Stimulated activated CD4-positive, alpha-beta T cell treated with anti-CD3 and anti-CD28 coated beads, TNF-alpha, amount 100 ng/mL, for 48 hours (primary cell): ENCODE measurements at regions not wholly inside any gene's neighbourhood (a gene's known extent, or its start where the extent isn't known, plus 50 kb on each side); places are given as distances from the start of the nearest gene placed in this dataset.
"Not testable (repeated sequence)": the region's sequence is repeated elsewhere in the genome, so short reads cannot be mapped to it uniquely, and the experiment has no call there.

Experiments used
- DNase-seq, 3 donors: peaks; one replicate each; pipeline ENCODE4 v3.0.0-alpha.2; 2020; ENCODE audit warnings: low read depth in 3 of 3

- DNase-seq = not testable (repeated sequence)
Observed at GRCh38 chr2:83788938-83789566, 670.0 kb downstream of the SUCLG1 start.

GRCh38 chr2:83787189-83787588 is 671.9 kb downstream of the SUCLG1 start:
- no peak for DNase-seq

GRCh38 chr2:83786140-83786539 is 672.9 kb downstream of the SUCLG1 start:
- no peak for DNase-seq

GRCh38 chr2:83784947-83785346 is 674.1 kb downstream of the SUCLG1 start:
- DNase-seq = no peak

- no peak for DNase-seq
Observed at GRCh38 chr2:83784315-83784714, 674.8 kb downstream of the SUCLG1 start.

- DNase-seq = no peak
Observed at GRCh38 chr2:83782122-83782521, 677.0 kb downstream of the SUCLG1 start.

- DNase-seq = no peak
Observed at GRCh38 chr2:83764447-83765005, 694.6 kb downstream of the SUCLG1 start.

- DNase-seq = no peak
Observed at GRCh38 chr2:83757329-83757728, 701.8 kb downstream of the SUCLG1 start.

- DNase-seq = no peak
Observed at GRCh38 chr2:83756219-83756618, 702.9 kb downstream of the SUCLG1 start.

- no peak for DNase-seq
Observed at GRCh38 chr2:83747141-83747540, 711.9 kb downstream of the SUCLG1 start.

- no peak for DNase-seq
Observed at GRCh38 chr2:83744855-83745254, 714.2 kb downstream of the SUCLG1 start.

- DNase-seq = no peak
Observed at GRCh38 chr2:83742117-83742782, 716.8 kb downstream of the SUCLG1 start.

GRCh38 chr2:83730223-83730622 is 728.9 kb downstream of the SUCLG1 start:
- DNase-seq = no peak

GRCh38 chr2:83725735-83726134 is 733.3 kb downstream of the SUCLG1 start:
- DNase-seq = no peak

GRCh38 chr2:83705146-83705545 is 753.9 kb downstream of the SUCLG1 start:
- DNase-seq = no peak

- no peak for DNase-seq
Observed at GRCh38 chr2:83703598-83703997, 755.5 kb downstream of the SUCLG1 start.

GRCh38 chr2:83696838-83697237 is 762.2 kb downstream of the SUCLG1 start:
- no peak for DNase-seq

- DNase-seq = no peak
Observed at GRCh38 chr2:83695530-83695929, 763.5 kb downstream of the SUCLG1 start.

- DNase-seq = no peak
Observed at GRCh38 chr2:83695037-83695436, 764.0 kb downstream of the SUCLG1 start.

GRCh38 chr2:83689402-83689801 is 769.7 kb downstream of the SUCLG1 start:
- no peak for DNase-seq

GRCh38 chr2:83686863-83687262 is 772.2 kb downstream of the SUCLG1 start:
- no peak for DNase-seq

GRCh38 chr2:83674050-83674449 is 785.0 kb downstream of the SUCLG1 start:
- no peak for DNase-seq

- DNase-seq = no peak
Observed at GRCh38 chr2:83665894-83666293, 793.2 kb downstream of the SUCLG1 start.
